ENCODE measurements at regions not wholly inside any gene's neighbourhood (a gene's known extent, or its start where the extent isn't known, plus 50 kb on each side); places are given as distances from the start of the nearest gene placed in this dataset.

DNA sequence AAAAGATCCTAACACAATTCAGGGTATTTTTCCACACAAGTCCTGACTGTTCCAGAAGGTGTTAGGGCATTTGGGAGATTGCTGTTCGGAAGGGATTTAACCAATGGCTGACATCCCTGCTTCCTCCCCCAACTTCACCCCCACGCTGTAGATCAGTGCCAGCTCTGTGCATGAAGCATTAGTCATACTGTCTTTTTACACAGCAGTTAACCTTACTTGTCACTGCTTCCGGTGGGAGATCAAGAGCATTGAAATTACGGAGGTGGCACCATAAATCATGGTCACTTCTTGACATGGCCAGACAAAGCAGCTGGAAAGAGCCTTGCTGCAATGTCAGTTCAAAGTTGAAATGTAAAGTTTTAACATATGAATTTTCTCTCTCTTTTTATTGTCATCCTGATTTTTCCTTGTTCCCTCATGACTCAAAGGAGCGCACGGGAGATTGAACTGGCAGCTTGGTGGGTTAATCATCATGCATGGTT, 70.2 kb downstream of the HRH4 start:
- peak; percentile 54 to 69 (median 61) for DNase-seq (ENCODE audit: low read depth in 3 of 3, low spot score in 2 of 3)

DNA sequence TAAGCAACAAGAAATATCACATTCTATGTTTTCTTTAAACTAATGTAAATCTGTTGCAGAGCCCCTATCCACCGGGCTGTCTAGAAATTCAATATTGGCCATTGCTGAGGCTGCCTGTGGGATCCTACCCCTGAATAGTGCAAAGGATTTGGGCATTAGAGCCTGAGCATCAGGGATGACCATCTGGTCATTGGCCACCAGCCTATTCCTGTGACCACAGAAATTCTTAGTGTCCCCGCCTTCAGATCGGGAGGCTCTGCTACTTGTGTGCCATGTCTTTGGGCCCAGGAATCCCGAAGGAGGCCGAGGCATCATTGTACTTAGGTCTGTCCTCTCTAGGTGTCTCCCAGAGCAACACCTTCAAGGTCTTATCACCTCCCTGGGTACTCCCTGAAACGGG, 73.8 kb downstream of the HRH4 start:
- DNase-seq (ENCODE audit: low read depth in 3 of 3, low spot score in 2 of 3) = no peak

DNA sequence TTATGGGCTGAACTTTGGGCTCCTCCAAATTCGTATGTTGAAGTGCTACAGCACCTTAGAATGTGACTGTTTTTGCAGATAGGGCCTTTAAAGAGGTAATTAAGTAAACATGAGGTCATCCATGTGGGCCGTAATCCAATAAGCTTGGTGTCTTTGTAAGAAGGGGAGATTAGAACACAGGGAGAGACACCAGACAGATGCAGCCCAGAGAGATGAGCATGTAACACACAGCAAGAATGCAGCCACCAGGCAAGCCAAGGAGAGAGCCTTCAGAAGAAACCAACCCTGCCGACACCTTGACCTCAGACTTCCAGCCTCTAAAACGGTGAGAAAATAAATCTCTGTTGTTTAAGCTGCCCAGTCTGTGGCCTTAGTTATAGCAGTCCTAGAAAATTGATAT, 74.3 kb downstream of the HRH4 start:
- no peak for DNase-seq (ENCODE audit: low read depth in 3 of 3, low spot score in 2 of 3)

DNA sequence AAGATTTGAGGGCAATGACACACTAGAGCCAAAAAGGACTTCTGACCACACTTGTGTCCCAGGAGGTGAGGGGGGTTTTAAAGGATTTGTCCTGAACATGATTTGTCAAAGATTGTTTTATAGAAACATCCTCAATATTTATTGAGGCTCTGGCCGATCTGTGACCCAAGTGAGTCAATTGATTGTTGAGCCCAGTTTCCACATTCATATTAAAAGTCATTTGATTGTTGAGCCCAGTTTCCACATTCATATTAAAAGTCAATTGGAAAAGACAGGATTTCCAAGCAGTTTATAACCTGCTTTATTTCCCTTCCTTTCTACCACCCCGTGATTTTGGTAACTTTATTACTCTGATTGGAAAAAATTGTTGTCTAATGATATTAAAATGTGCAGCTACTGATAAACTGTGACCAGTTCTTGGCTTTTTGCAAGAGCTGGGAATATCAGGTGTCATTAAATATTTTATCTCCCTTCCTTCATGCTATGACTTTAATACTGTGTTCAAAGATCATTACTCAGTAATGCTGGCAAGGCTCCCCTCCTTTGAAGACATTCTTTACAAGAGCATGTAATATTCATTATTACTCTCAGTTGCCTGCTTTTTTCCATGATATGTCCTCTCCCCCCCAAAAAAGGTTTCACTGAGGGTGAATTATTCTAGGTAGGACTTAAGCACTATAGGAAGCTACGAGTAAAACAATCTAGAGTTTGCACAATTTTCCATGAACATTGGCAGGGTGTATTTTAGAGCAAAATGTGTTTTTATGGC, 75.3 kb downstream of the HRH4 start:
- no peak for DNase-seq (ENCODE audit: low read depth in 3 of 3, low spot score in 2 of 3)

DNA sequence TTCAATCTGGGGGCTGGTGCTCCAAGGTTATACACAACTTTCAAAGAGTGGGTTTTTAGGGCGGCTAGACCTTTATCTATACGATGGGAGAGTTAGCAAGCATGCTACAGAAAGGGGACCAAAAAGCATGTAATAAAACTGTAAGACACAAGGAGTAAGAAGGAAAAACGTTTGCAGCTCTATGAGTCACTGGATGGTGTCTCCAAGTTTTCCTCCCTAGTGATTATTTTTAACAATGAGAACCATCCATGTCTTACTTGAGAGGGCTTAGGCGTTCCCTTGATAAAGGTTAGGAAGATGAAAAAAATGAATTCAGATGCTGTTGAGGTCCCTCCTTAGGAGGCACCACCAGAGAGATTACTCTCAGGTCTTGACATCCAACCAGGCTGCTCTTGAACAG, 75.9 kb downstream of the HRH4 start:
- no peak for DNase-seq (ENCODE audit: low read depth in 3 of 3, low spot score in 2 of 3)

DNA sequence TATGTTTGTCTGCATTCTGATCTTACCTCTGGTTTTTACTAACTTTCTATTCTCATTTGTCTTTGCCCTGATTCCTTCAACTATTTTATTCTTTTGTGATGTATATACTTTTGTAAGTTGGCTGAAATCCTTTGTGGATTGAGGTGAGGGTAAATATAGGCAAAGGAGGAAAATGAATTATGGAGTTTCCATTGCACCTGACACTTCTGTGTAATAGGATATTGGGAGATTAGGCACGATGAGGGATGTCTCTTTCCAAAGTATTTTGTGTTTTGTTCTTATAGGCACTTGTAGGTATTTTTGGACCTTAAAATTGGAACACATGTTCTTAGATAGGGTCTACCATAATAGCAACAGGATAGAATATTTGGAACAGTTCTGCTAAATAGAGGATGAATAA, 76.4 kb downstream of the HRH4 start:
- DNase-seq (ENCODE audit: low read depth in 3 of 3, low spot score in 2 of 3) = no peak

DNA sequence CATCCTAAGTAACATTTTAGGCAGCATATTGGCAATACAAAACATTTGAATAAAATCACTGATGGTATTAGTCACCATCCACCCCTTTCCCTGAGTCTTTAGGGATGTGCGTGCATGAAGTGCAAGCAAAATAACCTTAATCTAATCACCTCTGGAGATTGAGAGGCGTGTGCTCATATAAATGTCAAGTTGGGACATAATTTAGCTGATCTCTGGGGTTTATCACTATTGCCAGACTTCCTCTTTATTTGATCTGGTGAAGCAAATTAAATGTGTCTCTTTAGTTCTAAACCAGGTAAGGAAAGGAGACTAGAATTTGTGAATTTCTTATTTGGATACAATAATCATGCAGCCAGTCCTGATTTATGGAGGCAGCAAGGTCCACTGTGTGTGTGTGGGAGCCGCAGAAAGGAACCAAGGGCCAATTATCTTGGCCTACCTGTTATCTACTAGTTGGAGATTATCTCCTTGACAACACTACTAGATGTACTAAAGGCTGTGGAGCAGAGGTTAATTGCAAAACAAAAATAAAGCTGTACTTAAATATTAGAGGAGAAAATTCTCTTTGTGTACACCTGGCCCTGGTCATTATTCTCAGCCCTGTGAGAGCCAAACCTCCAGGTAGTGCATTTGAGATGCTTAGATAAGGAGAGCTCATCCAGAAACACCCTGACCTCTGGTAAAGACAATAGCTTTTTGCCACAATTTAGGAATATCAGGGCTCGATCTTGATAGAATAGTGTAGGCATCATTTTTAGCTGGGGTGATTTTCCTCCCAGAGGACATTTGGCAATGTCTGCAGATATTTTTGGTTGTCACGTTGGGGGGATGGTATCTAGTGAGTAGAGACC, 78.2 kb downstream of the HRH4 start:
- DNase-seq (ENCODE audit: low read depth in 3 of 3, low spot score in 2 of 3) = no peak

DNA sequence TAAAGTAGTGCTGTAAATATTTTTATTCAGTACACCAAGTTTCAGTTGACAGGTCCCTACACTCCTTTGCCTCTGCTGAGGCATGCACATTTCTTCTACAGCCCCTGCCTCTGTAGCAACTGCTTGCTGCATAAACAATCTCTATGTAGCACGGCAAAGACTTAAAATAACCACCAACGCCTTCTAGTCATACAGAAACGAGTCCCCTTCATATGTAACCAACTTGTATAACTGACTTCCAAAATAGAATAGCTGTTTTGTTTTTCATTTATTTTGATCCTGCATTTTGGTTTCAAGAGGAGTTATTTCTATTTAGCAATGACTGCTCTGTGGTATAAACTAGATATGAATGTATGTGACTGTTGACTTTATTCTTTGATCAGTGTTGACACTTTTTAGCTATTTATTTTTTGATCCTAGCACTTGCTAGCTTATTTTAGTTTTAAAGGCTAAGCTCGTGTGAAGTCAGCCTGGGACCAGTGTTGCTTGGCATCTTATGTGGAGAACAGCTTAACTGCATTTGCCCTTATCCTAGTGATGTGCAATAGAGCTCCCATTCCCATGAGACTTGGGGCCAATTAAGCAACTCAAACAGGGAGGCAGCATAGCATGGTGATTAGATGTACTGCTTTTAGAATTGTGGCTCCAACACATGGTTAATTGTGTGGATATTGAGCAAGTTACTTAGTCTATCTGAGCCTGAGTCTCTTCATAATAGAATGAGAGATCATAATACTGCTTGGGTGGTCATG, 79.6 kb downstream of the HRH4 start:
- no peak for DNase-seq (ENCODE audit: low read depth in 3 of 3, low spot score in 2 of 3)

DNA sequence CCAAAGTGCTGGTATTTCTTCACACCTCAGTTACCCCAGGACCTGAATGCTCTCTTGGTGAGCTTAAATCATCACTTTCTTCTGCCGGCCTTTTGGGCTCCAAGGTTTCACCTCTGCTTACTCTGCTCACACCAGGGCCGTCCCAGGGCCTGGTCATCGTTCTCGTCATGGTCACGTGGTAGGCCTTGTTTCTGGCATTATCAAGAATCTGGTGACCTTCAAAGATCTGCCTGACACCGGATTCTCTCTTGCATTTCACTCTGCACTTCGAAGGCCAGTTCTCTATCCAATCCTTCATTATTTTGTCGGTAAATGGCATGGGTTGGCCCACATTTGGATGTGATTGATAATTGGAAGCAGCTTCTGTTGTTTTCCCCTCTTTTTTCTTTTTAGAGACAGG, 80.5 kb downstream of the HRH4 start:
- DNase-seq (ENCODE audit: low read depth in 3 of 3, low spot score in 2 of 3) = no peak

DNA sequence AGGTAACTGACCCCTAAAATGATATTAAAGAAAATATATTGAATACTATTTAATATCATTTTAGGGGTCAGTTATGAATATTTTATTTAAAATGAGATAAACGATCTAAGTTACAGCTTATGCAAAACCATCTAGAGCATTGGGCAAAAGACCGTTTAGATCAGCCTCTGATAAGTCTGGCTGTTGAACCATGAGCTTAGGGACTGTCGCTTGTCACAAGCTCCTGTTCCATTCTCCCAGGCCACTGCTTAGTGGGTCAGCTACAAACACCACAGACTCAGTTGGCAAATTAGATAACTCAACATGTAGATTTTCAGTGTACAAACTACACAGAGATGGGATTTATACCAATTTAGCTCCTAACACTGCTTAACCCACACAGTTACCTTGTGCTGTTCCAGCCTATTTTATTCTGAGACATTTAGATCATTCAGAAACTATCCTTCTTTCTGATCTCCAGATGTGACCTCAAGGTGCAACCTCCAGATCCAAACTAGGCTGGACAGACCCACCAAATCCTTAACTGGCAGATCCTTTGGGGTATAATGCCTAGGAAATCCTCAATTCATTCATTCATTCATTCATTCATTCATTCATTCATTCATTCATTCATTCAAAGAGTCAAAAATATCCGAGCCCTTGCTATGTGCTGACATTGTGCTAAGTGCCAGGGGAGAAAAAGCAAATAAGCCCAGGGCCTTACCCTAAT, 82.8 kb downstream of the HRH4 start:
- DNase-seq (ENCODE audit: low read depth in 3 of 3, low spot score in 2 of 3) = no peak

DNA sequence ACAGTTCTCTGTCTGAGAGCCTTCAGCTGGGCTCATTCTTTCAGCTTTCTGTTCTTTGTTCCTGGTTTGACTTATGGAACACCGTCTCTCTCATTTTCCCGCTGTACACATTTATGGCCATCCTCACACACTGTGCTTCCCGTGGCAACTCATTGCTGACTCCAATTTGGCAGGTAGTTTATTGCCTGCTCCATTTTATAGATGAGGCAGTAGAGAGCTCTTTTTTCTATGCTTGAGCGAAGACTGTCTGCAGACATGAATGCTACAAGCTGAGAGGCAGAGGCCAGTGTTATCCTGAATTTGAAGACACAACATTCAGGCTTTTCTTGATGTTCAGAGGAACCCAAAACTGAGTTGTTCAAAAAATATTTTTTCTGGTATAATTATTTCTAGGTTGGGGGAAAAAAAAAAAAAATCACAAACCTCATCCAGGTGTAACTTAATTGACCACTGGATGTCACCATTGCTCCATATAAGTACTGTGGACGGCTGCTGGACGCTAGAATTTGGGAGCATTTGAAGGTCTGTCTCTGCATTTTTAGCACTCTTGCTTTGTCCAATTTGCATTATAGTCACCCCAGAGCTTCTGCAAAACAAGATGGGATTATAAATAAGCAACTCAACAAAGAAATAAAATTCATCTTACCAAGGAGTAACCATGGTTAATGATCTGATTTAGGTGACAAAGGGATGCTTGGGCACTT, 83.5 kb downstream of the HRH4 start:
- DNase-seq (ENCODE audit: low read depth in 3 of 3, low spot score in 2 of 3) = peak in 1 of 3 donors; percentile 36

DNA sequence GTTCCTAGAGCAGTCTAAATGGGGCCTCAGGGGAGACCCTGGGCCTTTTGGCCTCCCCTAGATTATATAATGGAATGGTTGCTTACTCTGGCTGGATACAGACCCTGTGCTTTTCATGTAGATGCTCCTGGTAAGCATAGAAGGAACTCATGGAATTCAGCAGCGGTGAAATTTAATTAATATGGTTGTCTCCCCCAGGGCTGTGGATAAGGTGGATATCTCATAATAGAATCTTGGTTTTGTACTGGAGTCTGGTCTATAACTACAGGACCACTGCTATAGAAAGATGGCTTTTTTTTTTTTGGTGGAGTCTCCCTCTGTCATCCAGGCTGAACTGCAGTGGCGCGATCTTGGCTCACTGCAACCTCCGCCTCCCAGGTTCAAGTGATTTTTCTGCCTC, 84.5 kb downstream of the HRH4 start:
- DNase-seq (ENCODE audit: low read depth in 3 of 3, low spot score in 2 of 3) = no peak

DNA sequence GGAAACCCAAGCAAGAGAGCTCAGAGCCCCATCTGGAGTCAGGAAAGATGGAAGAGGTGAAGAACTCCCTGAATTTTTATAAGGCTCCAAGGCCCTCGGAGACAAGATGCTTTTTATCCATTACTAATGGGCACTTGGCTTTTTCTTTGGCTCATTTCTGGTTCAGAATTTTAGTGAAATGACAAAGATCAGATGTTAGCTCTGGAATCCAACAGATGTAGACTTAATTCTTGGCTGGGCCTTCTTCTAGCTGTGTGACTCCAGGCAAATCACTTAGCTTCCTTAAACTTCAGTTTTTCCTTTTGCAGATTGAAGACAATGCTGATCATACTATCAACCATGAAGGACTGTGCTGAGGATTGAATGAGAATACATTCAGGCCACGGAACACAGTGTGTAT, 85.2 kb downstream of the HRH4 start:
- DNase-seq (ENCODE audit: low read depth in 3 of 3, low spot score in 2 of 3) = no peak

DNA sequence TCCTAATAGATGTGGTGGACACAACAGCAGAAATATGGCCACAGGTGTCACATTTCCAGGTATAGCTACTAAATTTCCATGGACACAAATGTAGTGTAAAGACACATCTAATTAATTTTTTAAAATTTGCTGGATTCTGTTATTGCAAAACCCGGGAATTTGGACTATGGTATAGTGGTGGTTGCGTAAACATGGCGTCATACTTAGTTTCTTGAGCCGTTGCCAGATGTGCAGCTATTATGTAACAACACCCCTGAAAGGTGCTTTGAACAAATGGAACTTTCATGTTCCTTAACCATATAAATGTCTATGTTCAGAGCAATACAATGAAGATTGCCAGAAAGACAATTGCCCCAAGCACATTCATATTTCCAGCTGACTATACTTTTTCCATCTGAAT, 85.9 kb downstream of the HRH4 start:
- no peak for DNase-seq (ENCODE audit: low read depth in 3 of 3, low spot score in 2 of 3)

DNA sequence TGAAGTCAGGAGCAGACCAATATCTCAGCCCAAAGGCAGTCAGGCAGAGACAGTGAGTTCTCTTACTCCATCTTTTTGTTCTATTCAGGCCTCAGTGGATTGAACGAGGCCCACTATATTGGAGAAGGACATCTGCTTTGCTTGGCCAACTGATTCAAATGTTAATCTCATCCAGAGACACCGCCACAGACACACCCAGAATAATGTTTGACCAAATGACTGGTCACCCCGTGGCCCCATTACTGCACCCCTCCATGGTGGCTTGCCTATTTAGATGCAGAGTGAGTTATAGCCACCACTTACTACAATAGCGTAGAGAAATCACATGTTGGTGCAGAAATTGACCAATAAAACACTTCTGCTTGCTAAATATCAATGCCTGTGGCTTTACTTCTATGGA, 88.1 kb downstream of the HRH4 start:
- DNase-seq (ENCODE audit: low read depth in 3 of 3, low spot score in 2 of 3) = no peak

DNA sequence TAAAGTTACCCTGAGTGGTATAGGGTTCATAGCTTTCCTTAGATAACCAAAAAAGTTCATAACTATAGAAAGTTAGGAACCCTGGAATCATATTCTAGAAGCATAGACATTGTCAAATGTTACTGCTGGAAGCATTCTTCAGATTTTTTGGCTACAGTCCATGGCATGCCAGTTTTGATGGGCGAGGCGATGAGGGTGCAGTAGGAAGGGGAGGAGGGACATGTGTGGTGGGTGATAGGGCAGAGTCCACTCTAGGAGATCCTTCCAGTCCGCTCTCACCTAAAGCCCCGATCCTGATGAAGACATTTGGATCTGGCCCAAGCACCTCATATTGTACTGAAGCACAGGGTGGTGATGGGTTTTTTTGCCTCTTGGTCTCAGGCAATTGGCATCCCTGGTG, 91.8 kb downstream of the HRH4 start:
- no peak for DNase-seq (ENCODE audit: low read depth in 3 of 3, low spot score in 2 of 3)

DNA sequence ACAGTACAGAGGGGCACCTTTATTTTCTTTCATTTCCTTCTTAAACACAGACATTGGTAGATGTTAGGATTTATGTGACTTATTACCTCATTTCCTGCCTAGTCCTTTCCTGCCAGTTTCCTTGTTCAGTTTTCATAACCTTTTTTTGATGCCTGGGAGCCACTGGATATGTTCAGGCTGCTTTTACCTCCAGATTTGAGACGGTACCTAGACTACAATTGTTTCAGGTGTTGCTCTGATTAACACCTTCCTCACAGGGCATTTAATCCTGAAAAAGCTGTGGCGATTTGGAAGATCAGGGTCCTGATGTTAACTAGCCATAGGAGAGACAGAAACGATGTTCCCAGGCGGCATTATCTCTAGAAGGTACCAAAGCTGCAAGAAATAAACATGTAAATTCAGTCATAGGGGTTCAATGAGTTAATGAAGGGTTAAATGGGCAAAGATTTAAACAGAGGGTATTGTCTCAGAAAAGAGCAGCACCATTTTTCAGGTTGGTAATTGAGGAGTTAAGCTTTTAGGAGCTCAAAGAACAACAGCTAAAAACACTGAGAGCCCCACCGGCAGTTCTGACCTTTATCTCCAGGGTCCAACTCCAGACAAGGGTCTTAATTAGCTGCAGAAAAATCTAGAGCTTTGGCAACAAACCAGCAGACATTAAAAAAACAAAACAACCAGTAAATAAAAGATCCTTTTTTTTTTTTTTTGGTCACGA, 93.3 kb downstream of the HRH4 start:
- no peak for DNase-seq (ENCODE audit: low read depth in 3 of 3, low spot score in 2 of 3)

DNA sequence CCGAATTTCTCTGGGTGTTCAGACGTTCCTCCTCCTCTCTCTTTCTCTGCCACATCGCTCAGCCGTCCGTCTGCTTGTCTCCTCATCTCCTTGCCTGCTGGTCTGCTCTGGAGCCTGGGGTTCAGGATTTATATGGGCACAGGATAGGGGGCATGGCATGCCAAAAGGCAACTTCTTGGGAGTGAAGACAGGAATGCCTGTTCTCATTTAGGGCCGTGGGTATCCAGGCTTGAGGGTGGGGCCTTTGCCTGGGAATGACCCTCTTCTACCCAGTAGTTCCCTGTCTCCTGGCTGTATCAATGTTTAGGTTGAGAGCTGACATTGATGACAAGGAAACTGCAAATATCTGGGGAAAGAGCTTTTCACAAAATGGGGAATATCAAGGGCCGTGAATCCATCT, 98.0 kb downstream of the HRH4 start:
- DNase-seq (ENCODE audit: low read depth in 3 of 3, low spot score in 2 of 3) = no peak

DNA sequence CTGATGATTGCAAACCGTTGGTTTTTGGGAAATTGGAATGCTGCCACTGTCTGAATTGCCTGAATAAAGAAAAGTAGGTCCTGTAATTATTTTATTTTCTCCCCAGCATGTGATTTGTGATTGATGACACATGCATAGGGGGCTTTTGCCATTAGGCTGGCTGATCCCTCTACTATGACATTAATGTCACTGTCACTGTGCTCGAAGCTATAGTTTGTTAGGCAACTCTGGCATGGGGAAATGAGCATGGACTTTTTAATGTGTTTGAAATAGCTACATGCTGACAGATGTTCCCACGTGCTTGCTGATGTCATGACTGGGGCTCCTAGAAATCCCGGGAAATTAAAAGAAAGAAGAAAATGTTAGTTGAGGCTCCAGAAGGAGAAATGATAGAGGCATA, 99.1 kb downstream of the HRH4 start:
- no peak for DNase-seq (ENCODE audit: low read depth in 3 of 3, low spot score in 2 of 3)

Measured in right renal cortex interstitium (tissue), 3 donors.